HepG2 (cell line): ENCODE measurements at regions not wholly inside any gene's neighbourhood (a gene's known extent, or its start where the extent isn't known, plus 50 kb on each side); places are given as distances from the start of the nearest gene placed in this dataset.

Experiments used
- ATAC-seq: fragments of 200-7000 bp; cut with Tn5 transposase; 3 replicates; pipeline ENCODE4 v1.9.1; 2020; ENCODE audit warnings: mild to moderate bottlenecking, moderate library complexity
- BruUV-seq: library from RNA; stranded (reverse); fragments of 400-500 nt; replicated peaks from 2 replicates; lab custom pipeline; 2021; lab: Mats Ljungman, UMichigan
- CTCF ChIA-PET: fragments of 300-600 bp; formaldehyde crosslinking; extraction: SDS; loops from one replicate; lab custom pipeline; 2021; ENCODE audit warnings: low total read pairs, inconsistent platforms, low intra/inter-chr PET ratio; lab: Yijun Ruan, JAX
- POLR2A ChIA-PET: fragments of 350-600 bp; sonication (Branson Sonifier 250); formaldehyde crosslinking; loops from one replicate; lab custom pipeline; 2020; ENCODE audit warnings: antibody characterized with exemption, inconsistent platforms; lab: Yijun Ruan, JAX
- DNase-seq: peaks from one replicate; pipeline ENCODE4 v3.0.0-alpha.2; 2015; ENCODE audit warnings: low spot score
- FAIRE-seq: peaks from 3 replicates; lab custom pipeline; 2011; peaks lifted over from hg19 to GRCh38; lab: Jason Lieb, UNC
- H2AFZ ChIP-seq: one replicate; pipeline ENCODE4 v1.6.1; 2011; ENCODE audit warnings: low read length, inconsistent platforms
- H3K27ac ChIP-seq: fragments of 300-600 bp; 3 replicates; pipeline ENCODE4 v1.8.0; 2011; ENCODE audit warnings: mixed run types, mild to moderate bottlenecking, mixed read lengths, low read length, inconsistent platforms; ENCODE audit not compliant: insufficient read depth; ENCODE audit errors: extremely low read length
- H3K27me3 ChIP-seq, 2 experiments: fragments of 200-600 bp in 1 of 2; 2 replicates in 1 of 2; 3 replicates in 1 of 2; pipeline versions ENCODE4 v1.6.0 to v1.8.0; 2011; ENCODE audit warnings: low read length in 2 of 2, mild to moderate bottlenecking in 2 of 2, moderate library complexity in 2 of 2, inconsistent platforms in 1 of 2; ENCODE audit not compliant: insufficient read depth in 2 of 2, control insufficient read depth in 1 of 2
- H3K36me3 ChIP-seq, 2 experiments: fragments of 200-600 bp in 1 of 2; replicated peaks in 1 of 2; 2 replicates in 1 of 2; 3 replicates in 1 of 2; pipeline versions ENCODE4 v1.5.1 to v1.8.0; 2011; ENCODE audit warnings: low read length in 2 of 2, inconsistent platforms in 1 of 2; ENCODE audit not compliant: insufficient read depth in 2 of 2, control insufficient read depth in 1 of 2
- H3K4me1 ChIP-seq: 2 replicates; pipeline ENCODE4 v1.5.1; 2012; ENCODE audit warnings: low read length, inconsistent platforms; ENCODE audit not compliant: insufficient read depth
- H3K4me2 ChIP-seq: 2 replicates; pipeline ENCODE4 v1.6.0; 2011; ENCODE audit warnings: low read depth, low read length, inconsistent platforms
- H3K4me3 ChIP-seq, 3 experiments: fragments of 200-600 bp in 1 of 3; sonication (generic), shearing (Covaris generic) in 1 of 3; replicated peaks in 1 of 3; 2 replicates each; pipeline ENCODE4 v1.5.1; 2011 to 2016; ENCODE audit warnings: low read length in 3 of 3, inconsistent platforms in 2 of 3, low read depth in 2 of 3, mild to moderate bottlenecking in 2 of 3, control low read depth in 1 of 3, mixed read lengths in 1 of 3; ENCODE audit not compliant: insufficient read depth in 1 of 3
- H3K79me2 ChIP-seq: one replicate; pipeline ENCODE4 v1.6.1; 2011; ENCODE audit warnings: low read length, inconsistent platforms; ENCODE audit not compliant: insufficient read depth
- H3K9ac ChIP-seq: 2 replicates; pipeline ENCODE4 v1.6.0; 2011; ENCODE audit warnings: mild to moderate bottlenecking, low read depth, low read length, inconsistent platforms; ENCODE audit not compliant: insufficient read depth
- H3K9me3 ChIP-seq: 2 replicates; pipeline ENCODE4 v1.5.1; 2012; ENCODE audit warnings: mild to moderate bottlenecking, low read length
- H4K20me1 ChIP-seq: 2 replicates; pipeline ENCODE4 v1.6.0; 2011; ENCODE audit warnings: inconsistent platforms, mild to moderate bottlenecking, low read length, moderate library complexity; ENCODE audit not compliant: insufficient read depth
- CAMTA2 ChIP-seq: sonication (generic); formaldehyde crosslinking; IDR thresholded peaks from 2 replicates; pipeline ENCODE4 v1.4.0; 2020; ENCODE audit warnings: mild to moderate bottlenecking, missing genetic modification reagents, borderline replicate concordance
- SIN3A ChIP-seq: IDR thresholded peaks from 2 replicates; pipeline ENCODE4 v1.6.1; 2011; ENCODE audit warnings: low read depth, mild to moderate bottlenecking, control low read depth, low read length, borderline replicate concordance
- SOX5 ChIP-seq: IDR thresholded peaks from 2 replicates; pipeline ENCODE4 v1.6.1; 2016; ENCODE audit warnings: borderline replicate concordance
- TCF7L2 ChIP-seq: IDR thresholded peaks from 2 replicates; pipeline ENCODE4 v1.6.1; 2011; ENCODE audit warnings: mild to moderate bottlenecking, low read depth, low read length, moderate library complexity
- TP53 ChIP-seq: sonication (generic); formaldehyde crosslinking; conservative IDR thresholded peaks from 2 replicates; pipeline ENCODE4 v1.4.0; 2020; ENCODE audit warnings: missing genetic modification reagents
- ZFX ChIP-seq: sonication (generic); formaldehyde crosslinking; IDR thresholded peaks from 2 replicates; pipeline ENCODE4 v1.4.0; 2020; ENCODE audit warnings: mild to moderate bottlenecking, low read depth, missing genetic modification reagents, moderate library complexity
- ZNF530 ChIP-seq: sonication (generic); formaldehyde crosslinking; IDR thresholded peaks from 2 replicates; pipeline ENCODE4 v1.5.0; 2020; ENCODE audit warnings: low read depth, mild to moderate bottlenecking, missing genetic modification reagents
- ZNF547 ChIP-seq: sonication (generic); formaldehyde crosslinking; IDR thresholded peaks from 2 replicates; pipeline ENCODE4 v1.5.1; 2020; ENCODE audit warnings: mild to moderate bottlenecking, missing genetic modification reagents
- ZNF552 ChIP-seq: sonication (generic); formaldehyde crosslinking; IDR thresholded peaks from 2 replicates; pipeline ENCODE4 v1.9.0; 2022; ENCODE audit warnings: missing genetic modification reagents, mild to moderate bottlenecking, borderline replicate concordance
- ZNF564 ChIP-seq: sonication (generic); formaldehyde crosslinking; IDR thresholded peaks from 2 replicates; pipeline ENCODE4 v1.8.1; 2023; ENCODE audit warnings: mild to moderate bottlenecking, missing genetic modification reagents
- ZNF660 ChIP-seq: sonication (generic); formaldehyde crosslinking; IDR thresholded peaks from 2 replicates; pipeline ENCODE4 v1.5.1; 2020; ENCODE audit warnings: mild to moderate bottlenecking, low read depth, missing genetic modification reagents, borderline replicate concordance
- WGBS: methylation state at CpG from one replicate; pipeline ENCODE4 v1.1.6; 2017; ENCODE audit warnings: low lambda C conversion rate; 5-methylcytosine and 5-hydroxymethylcytosine counted together
- in situ Hi-C: cut with HindIII; loops from 2 replicates; pipeline ENCODE4 v1.10.0; 2017; ENCODE audit warnings: low pct_unique_long_range_greater_than_20kb; ENCODE audit not compliant: extremely low pct_ligation_motif_present
- intact Hi-C: fragments of 100-400 bp; cut with micrococcal nuclease; formaldehyde crosslinking; loops from one replicate; pipeline ENCODE4 v1.10.0; 2022; ENCODE audit not compliant: unreplicated experiment
- TF ChIP-seq, protein P1 (sequence below): sonication (generic); formaldehyde crosslinking; IDR thresholded peaks from 2 replicates; pipeline ENCODE4 v1.5.0; 2020; ENCODE audit warnings: mild to moderate bottlenecking, missing genetic modification reagents

DNA sequence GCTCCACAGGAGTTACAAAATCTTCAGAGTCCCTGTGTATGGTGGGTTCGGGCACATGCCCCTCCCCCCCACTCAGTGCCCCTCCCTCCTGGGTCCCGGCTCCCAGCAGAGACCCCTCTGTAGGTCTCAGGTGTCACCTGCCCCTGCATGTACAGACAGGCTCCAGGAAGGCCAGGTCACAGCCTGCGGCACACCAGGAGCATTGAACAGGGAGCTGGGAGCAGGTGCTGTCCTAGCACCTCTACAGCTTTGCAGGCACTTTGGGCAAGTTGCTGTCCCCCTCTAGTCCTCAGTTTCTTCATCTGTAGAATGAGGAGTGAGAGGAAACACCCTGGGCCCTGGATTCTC lies 80.1 kb upstream of the RTL6 start (continued):
- no peak for TF ChIP-seq CAMTA2 (CRISPR knock-in tag)
- TF ChIP-seq ZNF530: no peak
- TF ChIP-seq TCF7L2: no peak
- TF ChIP-seq, protein P1, sequence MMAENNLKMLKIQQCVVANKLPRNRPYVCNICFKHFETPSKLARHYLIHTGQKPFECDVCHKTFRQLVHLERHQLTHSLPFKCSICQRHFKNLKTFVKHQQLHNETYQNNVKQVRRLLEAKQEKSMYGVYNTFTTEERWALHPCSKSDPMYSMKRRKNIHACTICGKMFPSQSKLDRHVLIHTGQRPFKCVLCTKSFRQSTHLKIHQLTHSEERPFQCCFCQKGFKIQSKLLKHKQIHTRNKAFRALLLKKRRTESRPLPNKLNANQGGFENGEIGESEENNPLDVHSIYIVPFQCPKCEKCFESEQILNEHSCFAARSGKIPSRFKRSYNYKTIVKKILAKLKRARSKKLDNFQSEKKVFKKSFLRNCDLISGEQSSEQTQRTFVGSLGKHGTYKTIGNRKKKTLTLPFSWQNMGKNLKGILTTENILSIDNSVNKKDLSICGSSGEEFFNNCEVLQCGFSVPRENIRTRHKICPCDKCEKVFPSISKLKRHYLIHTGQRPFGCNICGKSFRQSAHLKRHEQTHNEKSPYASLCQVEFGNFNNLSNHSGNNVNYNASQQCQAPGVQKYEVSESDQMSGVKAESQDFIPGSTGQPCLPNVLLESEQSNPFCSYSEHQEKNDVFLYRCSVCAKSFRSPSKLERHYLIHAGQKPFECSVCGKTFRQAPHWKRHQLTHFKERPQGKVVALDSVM: no peak
- TF ChIP-seq ZFX: no peak

DNA sequence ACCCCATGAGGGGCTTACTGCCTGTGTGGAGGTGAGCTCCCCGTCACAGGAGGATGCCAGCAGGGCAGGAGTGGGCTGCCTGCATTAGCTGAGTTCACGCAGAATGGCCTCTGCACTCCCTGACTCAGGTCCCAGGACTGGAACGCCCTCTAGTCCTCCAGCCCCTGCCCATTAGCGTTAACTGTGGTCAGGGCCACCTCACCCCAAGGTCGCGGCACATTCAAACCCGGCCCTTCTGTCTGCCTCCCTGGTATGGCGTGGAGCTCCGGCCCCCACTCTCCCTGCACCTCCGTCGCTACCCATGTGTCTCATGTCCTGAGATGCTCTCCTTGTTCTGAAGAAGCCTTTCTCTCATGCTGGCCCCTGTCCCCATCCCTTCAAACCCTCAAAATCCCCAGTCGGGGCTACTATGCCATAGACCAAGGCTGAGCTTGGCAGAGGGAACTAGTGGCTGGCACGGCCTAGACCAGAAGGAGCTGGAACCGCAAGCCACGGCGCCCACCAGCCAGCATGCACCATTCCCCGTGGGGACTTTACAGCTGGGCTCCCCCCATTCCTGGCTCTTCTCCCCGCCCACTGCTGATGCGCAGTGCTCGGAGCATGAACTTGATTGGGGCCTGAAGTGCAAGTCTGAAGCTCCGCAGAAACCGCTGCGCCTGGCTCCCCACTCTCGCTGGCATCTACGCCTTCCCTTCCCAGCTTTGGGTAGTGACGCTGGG lies 79.5 kb upstream of the RTL6 start:
- Histone ChIP-seq H3K4me1 (no peaks in the 10 kb centered on the region), H3K4me2 (no peak overlapping the region), H4K20me1 (no peaks in the 10 kb centered on the region), H3K36me3 (no peaks in the 10 kb centered on the region), H2AFZ (no peak overlapping the region), H3K27ac (no peak overlapping the region), H3K4me3 (no peak overlapping the region), H3K27me3 (peaks cover 6 to 58% of the 10 kb centered on the region in 2 experiments; a peak in 4 of 5 replicates), H3K9ac (no peak overlapping the region), H3K9me3 (no peaks in the 10 kb centered on the region), H3K79me2 (no peaks in the 10 kb centered on the region)
- intact Hi-C loops: no loop called here
- CTCF ChIA-PET: no interaction called here
- no peak for FAIRE-seq
- 42% methylated on average over 22 of the region's 26 CpGs for WGBS
- POLR2A ChIA-PET: no interaction called here
- in situ Hi-C loops: no loop called here
- no peak for DNase-seq
- no peak for ATAC-seq
- TF ChIP-seq ZNF547 (CRISPR knock-in tag) (no peak), SIN3A (no peak), TP53 (CRISPR knock-in tag) (no peak), SOX5 (CRISPR knock-in tag) (no peak), ZNF660 (CRISPR knock-in tag) (no peak), ZNF552 (CRISPR knock-in tag) (no peak), ZNF564 (no peak)
- BruUV-seq: no TSS peak
